NCI-H1417 (cell line): ENCODE measurements at regions not wholly inside any gene's neighbourhood (a gene's known extent, or its start where the extent isn't known, plus 50 kb on each side); places are given as distances from the start of the nearest gene placed in this dataset.

Experiments used
- DNase-seq, 3 experiments: peaks; one replicate each; lab custom pipeline; 2025; lab: John Stamatoyannopoulos, UW

GRCh38 chr5:10849278-10849677 is 88.2 kb upstream of the DAP start:
- no peak for DNase-seq

GRCh38 chr5:10844016-10844415 is 83.0 kb upstream of the DAP start:
- DNase-seq = no peak

GRCh38 chr5:10842823-10843222 is 81.8 kb upstream of the DAP start:
- no peak for DNase-seq

- no peak for DNase-seq
These were observed 79.0 kb upstream of the DAP start for GRCh38 chr5:10839916-10840599.

GRCh38 chr5:10839118-10839517 is 78.1 kb upstream of the DAP start:
- no peak for DNase-seq

GRCh38 chr5:10838038-10838437 is 77.0 kb upstream of the DAP start:
- no peak for DNase-seq

GRCh38 chr5:10836986-10837385 is 76.0 kb upstream of the DAP start:
- DNase-seq = no peak

GRCh38 chr5:10834695-10835094 is 73.7 kb upstream of the DAP start:
- no peak for DNase-seq

- DNase-seq = no peak
These were observed 72.0 kb upstream of the DAP start for GRCh38 chr5:10832987-10833386.

GRCh38 chr5:10832421-10832820 is 71.4 kb upstream of the DAP start:
- no peak for DNase-seq

- DNase-seq = no peak
These were observed 70.4 kb upstream of the DAP start for GRCh38 chr5:10831419-10831818.

- DNase-seq = no peak
These were observed 67.2 kb upstream of the DAP start for GRCh38 chr5:10828241-10828640.

GRCh38 chr5:10827571-10827970 is 66.5 kb upstream of the DAP start:
- DNase-seq = no peak

GRCh38 chr5:10826971-10827370 is 65.9 kb upstream of the DAP start:
- no peak for DNase-seq

GRCh38 chr5:10825897-10826644 is 65.0 kb upstream of the DAP start:
- no peak for DNase-seq

- no peak for DNase-seq
These were observed 51.2 kb upstream of the DAP start for GRCh38 chr5:10812218-10812617.
